ENCODE measurements at regions not wholly inside any gene's neighbourhood (a gene's known extent, or its start where the extent isn't known, plus 50 kb on each side); places are given as distances from the start of the nearest gene placed in this dataset.

DNA sequence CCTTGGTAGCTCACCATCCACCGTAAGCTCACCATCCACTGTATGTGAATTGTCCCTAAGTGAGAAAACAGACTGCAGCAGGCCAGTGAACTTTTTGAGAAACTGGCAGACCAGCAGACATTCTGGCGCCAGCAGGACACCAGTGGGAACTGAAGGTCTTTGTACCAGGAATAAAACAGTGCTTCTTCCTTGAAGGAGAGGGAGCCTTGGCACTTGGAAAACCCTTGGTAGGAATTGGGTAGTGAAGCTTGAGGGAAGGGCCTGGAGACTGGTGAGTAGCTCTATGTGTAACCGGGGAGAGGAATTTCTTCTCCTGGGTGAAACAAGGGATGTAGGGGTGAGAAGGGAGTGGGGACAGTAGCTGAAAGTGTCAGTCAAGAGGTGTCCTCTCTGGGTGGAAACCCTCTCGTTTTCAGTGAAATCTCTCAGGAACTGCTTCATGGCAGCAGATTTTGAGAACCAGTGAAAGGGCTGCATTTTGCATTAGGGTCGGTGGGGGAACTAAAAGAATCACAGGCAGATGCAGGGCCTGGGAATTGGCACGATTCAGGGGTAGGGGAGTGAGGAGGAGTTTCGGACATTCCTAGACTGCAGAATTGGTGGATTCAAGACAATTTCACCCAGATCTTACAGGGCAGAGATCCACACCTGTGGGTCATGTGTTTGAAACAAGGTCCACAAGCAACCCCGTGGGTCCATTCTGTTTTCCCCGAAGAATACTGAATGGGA lies 131.5 kb upstream of the DLX2 start:
- peak overlapping the region; percentile 57 for H3K4me3 ChIP-seq (ENCODE audit: low read length)
- H3K36me3 ChIP-seq (ENCODE audit: control insufficient read depth, low read depth, low read length), result no peaks in the 10 kb centered on the region
- peak overlapping the region; percentile 42 for H3K9ac ChIP-seq (ENCODE audit: low read length)
- peaks cover 41% of the 10 kb centered on the region for H3K4me1 ChIP-seq (ENCODE audit: control insufficient read depth, low read depth, low read length)
- no peak overlapping the region for H3K27ac ChIP-seq (ENCODE audit: low read length)
- H3K9me3 ChIP-seq (ENCODE audit: control insufficient read depth, low read depth, low read length), result no peaks in the 10 kb centered on the region
- H3K27me3 ChIP-seq (ENCODE audit: control insufficient read depth, insufficient read depth, low read length), result peaks cover 38% of the 10 kb centered on the region

DNA sequence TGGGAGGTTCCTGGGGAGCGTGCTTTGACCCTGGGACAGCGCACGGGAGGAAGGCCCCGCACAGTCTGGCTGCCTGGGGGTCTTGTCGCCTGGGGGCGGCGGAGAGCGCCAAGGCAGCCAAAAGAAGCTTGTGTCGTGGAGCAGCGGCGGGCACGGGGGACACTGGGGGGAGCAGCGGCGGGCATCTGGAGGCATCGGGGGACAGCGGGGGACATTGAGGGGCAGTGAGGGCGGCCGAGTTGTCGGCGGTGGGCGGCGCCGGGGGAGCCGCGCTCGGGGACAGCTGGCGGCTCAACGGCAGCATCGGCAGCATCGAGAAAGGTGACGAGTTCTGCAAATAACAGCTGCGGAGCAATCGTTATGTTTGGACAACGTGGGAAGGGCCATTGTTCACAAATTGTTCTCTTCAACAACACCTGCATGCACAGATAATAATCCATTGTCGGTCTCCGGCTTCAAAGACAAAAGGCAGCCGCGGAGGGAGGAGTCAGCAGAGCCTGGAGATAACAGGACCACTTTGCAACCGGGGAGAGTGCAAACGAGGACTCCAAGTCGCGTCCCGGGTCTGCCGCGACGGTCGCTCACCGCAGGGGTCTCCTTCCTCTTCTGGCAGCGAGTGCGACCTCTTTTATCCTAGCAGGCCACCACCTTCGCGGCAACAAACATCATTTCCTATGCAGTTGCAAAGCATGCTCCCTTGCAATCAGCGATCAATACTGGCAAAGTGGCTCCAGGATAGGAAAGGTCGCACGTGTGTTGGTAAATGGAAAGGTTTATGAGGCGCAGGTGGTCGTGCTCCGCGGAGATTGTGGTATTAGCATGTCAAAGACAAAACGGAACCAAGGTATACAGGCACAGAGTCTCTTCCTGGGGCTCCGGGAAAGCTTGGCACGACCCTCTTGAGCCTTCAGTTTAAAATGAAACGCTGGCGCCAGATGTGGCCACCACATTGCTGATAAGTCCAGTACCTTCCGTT lies 132.3 kb upstream of the DLX2 start:
- no peaks in the 10 kb centered on the region for H3K9me3 ChIP-seq (ENCODE audit: control insufficient read depth, low read depth, low read length)
- peak overlapping the region; percentile 42 for H3K9ac ChIP-seq (ENCODE audit: low read length)

DNA sequence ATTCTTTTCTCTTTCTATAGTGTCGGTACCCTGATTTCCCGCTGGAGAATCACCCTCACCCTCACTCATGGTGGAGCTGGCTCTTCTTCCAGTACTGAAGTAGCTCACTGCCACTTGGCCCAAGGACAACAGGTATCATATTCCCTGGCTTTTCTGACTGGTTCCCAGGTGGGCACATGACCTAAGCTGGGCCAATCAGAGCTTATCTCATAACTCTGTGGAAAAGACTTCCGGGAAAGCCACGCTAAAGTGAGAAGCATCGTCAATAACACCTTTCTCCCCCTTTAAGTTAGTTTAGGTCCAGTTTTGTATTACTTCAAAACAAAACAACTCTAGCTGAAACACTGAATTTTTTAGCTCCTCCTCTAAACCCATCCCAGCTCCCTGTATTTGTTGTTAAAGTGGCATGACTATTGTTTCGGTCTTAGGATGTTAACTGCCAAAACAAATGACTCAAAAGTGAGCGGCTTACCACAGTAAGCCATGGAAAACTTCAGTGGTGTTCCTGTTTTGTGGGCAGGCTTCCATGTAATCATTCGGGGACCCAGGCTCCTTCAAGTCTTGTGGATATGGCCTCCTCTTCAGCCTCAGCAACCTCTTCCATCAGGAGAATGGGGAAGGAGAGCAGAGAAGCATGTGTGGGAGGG lies 137.4 kb upstream of the DLX2 start:
- Histone ChIP-seq H3K36me3 (ENCODE audit: control insufficient read depth, low read depth, low read length) (no peaks in the 10 kb centered on the region), H3K27me3 (ENCODE audit: control insufficient read depth, insufficient read depth, low read length) (peaks cover 16% of the 10 kb centered on the region), H3K27ac (ENCODE audit: low read length) (no peak overlapping the region), H3K9me3 (ENCODE audit: control insufficient read depth, low read depth, low read length) (no peaks in the 10 kb centered on the region), H3K4me1 (ENCODE audit: control insufficient read depth, low read depth, low read length) (peaks cover 16% of the 10 kb centered on the region), H3K4me3 (ENCODE audit: low read length) (no peak overlapping the region), H3K9ac (ENCODE audit: low read length) (no peak overlapping the region)

More for the DNA sequence above, 132.3 kb upstream of the DLX2 start:
- H3K27me3 ChIP-seq (ENCODE audit: control insufficient read depth, insufficient read depth, low read length), result peaks cover 38% of the 10 kb centered on the region
- peak overlapping the region; percentile 57 for H3K4me3 ChIP-seq (ENCODE audit: low read length)
- no peaks in the 10 kb centered on the region for H3K36me3 ChIP-seq (ENCODE audit: control insufficient read depth, low read depth, low read length)
- no peak overlapping the region for H3K27ac ChIP-seq (ENCODE audit: low read length)
- peaks cover 41% of the 10 kb centered on the region for H3K4me1 ChIP-seq (ENCODE audit: control insufficient read depth, low read depth, low read length)

DNA sequence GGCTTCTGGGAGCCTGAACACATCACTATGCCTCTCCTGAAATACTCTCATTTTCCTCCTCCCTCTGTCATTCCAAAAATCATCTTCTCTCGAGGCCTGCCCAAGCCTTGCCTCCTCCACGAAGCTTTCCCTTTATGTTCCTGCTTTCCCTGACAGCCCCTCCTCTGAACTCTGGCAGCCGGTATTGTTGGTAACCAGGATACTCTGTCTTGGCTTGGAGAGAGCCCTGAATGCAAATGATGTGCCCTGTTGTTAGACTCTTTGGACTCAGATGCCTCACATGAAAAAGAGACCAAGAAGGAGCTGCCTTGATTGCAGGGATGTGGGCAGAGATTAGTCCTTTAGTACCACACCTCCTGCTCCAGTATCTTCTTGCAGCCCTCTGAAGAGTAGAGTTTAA lies 138.5 kb upstream of the DLX2 start:
- Histone ChIP-seq H3K27ac (ENCODE audit: low read length) (no peak overlapping the region), H3K9ac (ENCODE audit: low read length) (no peak overlapping the region), H3K4me3 (ENCODE audit: low read length) (no peak overlapping the region), H3K36me3 (ENCODE audit: control insufficient read depth, low read depth, low read length) (no peaks in the 10 kb centered on the region), H3K9me3 (ENCODE audit: control insufficient read depth, low read depth, low read length) (no peaks in the 10 kb centered on the region), H3K27me3 (ENCODE audit: control insufficient read depth, insufficient read depth, low read length) (peaks cover 4% of the 10 kb centered on the region), H3K4me1 (ENCODE audit: control insufficient read depth, low read depth, low read length) (peaks cover 8% of the 10 kb centered on the region)

DNA sequence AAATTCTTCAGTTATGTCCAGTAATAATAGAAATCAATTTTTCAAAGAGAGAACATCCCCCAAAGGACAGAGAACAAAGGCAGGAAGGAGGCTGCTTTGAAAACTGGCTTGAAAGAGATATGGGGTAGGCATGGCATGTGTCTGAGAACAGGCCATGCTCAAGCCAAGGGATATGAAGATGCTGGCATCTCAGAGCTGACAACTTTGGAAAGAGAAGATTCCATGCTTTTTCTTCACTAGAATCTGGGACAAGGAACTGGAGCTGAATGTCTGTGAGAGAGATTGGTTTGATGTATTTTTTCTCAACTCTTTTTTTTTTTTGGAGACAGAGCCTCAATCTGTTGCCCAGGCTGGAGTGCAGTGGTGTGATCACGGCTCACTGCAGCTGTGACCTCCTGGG lies 139.8 kb upstream of the DLX2 start:
- Histone ChIP-seq H3K9ac (ENCODE audit: low read length) (no peak overlapping the region), H3K4me1 (ENCODE audit: control insufficient read depth, low read depth, low read length) (peaks cover 10% of the 10 kb centered on the region), H3K27me3 (ENCODE audit: control insufficient read depth, insufficient read depth, low read length) (no peaks in the 10 kb centered on the region), H3K27ac (ENCODE audit: low read length) (no peak overlapping the region), H3K36me3 (ENCODE audit: control insufficient read depth, low read depth, low read length) (no peaks in the 10 kb centered on the region), H3K4me3 (ENCODE audit: low read length) (no peak overlapping the region), H3K9me3 (ENCODE audit: control insufficient read depth, low read depth, low read length) (no peaks in the 10 kb centered on the region)

DNA sequence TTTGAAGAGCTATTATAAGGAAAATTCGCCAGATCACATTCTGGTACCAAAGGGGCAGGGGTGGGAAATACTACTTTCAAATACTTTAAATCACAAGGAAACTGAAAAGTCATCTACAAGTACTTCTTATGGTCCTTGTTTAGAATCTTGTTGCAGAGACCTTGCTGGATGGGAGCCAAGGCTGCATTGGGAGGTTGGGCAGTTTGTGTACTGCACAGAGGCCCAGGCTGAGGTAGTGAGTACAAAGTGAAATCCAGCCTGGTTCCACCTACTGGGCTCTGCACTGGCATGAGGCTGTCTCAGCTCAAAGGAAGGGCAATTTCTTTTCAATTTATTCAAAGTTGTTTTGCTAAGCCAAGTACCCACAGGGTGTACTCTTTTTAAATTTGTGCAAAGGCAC lies 140.3 kb upstream of the DLX2 start:
- Histone ChIP-seq H3K4me3 (ENCODE audit: low read length) (no peak overlapping the region), H3K9me3 (ENCODE audit: control insufficient read depth, low read depth, low read length) (no peaks in the 10 kb centered on the region), H3K27ac (ENCODE audit: low read length) (no peak overlapping the region), H3K36me3 (ENCODE audit: control insufficient read depth, low read depth, low read length) (no peaks in the 10 kb centered on the region), H3K4me1 (ENCODE audit: control insufficient read depth, low read depth, low read length) (peaks cover 10% of the 10 kb centered on the region), H3K9ac (ENCODE audit: low read length) (no peak overlapping the region), H3K27me3 (ENCODE audit: control insufficient read depth, insufficient read depth, low read length) (no peaks in the 10 kb centered on the region)

DNA sequence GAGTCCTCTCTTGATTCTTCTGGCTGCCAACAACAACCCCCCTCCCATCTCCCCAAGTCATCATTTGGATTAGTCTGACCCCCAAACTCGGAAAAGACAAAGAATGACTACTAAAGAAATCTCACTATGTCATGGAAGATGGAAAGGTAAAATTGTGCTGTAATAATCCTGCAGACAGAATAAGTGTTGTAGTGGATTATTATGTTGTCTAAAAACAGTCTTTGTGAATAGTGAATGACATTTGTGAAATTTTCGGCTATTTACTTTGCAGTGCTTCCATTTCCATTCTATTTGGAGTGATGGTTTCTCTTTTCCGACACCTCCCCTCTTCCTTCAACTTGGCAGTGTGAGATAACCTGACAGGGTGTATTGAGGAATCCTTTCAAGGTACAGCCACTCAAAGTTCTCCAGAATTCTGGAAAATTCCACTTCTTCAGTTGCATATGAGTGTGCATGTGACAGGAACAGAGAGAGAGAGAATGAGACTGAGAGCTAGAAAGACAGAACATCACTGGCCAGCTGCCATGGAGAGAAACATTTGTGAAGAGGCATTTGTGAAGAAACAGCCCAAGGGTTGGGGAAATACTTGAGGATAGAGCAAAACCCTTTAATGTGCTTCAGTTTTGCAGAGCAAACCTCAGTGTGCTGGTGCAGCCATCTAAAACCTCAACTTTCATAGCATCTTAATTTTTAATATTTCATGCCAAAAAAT lies 141.9 kb upstream of the DLX2 start:
- Histone ChIP-seq H3K9ac (ENCODE audit: low read length) (no peak overlapping the region), H3K36me3 (ENCODE audit: control insufficient read depth, low read depth, low read length) (no peaks in the 10 kb centered on the region), H3K4me3 (ENCODE audit: low read length) (no peak overlapping the region), H3K27ac (ENCODE audit: low read length) (no peak overlapping the region), H3K9me3 (ENCODE audit: control insufficient read depth, low read depth, low read length) (no peaks in the 10 kb centered on the region), H3K4me1 (ENCODE audit: control insufficient read depth, low read depth, low read length) (peaks cover 15% of the 10 kb centered on the region), H3K27me3 (ENCODE audit: control insufficient read depth, insufficient read depth, low read length) (no peaks in the 10 kb centered on the region)

DNA sequence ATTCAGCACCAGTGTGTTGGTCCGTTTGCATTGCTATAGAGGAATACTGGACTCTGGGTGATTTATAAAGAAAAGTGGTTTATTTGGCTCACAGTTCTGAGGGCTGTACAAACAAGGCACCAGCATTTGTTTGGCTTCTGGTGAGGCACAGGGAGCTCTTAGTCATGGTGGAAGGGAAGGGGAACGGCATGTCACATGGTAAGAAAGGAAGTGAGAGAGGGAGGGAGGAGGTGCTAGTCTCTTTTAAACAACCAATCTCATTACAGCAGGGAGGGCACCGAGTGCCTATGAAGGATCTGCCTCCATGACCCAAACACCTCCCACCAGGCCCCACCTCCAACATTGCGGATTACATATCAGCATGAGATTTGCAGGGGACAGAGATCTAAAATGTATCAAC lies 143.9 kb upstream of the DLX2 start:
- Histone ChIP-seq H3K9me3 (ENCODE audit: control insufficient read depth, low read depth, low read length) (no peaks in the 10 kb centered on the region), H3K4me3 (ENCODE audit: low read length) (no peak overlapping the region), H3K9ac (ENCODE audit: low read length) (no peak overlapping the region), H3K27me3 (ENCODE audit: control insufficient read depth, insufficient read depth, low read length) (no peaks in the 10 kb centered on the region), H3K4me1 (ENCODE audit: control insufficient read depth, low read depth, low read length) (peaks cover 21% of the 10 kb centered on the region), H3K36me3 (ENCODE audit: control insufficient read depth, low read depth, low read length) (no peaks in the 10 kb centered on the region), H3K27ac (ENCODE audit: low read length) (no peak overlapping the region)

DNA sequence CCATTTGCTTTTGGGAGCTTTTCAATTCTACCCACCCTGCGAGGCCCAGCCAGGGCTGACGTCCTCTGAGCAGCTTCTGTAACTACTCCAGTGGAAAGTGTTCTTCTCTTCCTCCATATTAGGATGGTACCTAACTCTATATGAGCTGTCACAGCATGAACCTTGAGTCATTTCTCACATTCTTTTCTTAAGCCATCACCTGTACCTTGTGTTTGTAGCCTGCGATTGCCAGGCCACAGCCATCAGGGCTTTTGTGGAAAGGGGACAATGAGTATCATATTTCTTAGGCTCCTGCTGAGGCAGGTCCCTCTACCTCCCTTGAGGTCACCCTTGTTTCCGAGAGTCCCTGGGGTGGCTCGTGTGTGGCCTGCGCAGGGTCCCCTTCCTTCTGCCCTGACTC lies 144.5 kb upstream of the DLX2 start:
- Histone ChIP-seq H3K9ac (ENCODE audit: low read length) (no peak overlapping the region), H3K9me3 (ENCODE audit: control insufficient read depth, low read depth, low read length) (no peaks in the 10 kb centered on the region), H3K36me3 (ENCODE audit: control insufficient read depth, low read depth, low read length) (no peaks in the 10 kb centered on the region), H3K27me3 (ENCODE audit: control insufficient read depth, insufficient read depth, low read length) (no peaks in the 10 kb centered on the region), H3K4me1 (ENCODE audit: control insufficient read depth, low read depth, low read length) (peaks cover 25% of the 10 kb centered on the region), H3K4me3 (ENCODE audit: low read length) (no peak overlapping the region), H3K27ac (ENCODE audit: low read length) (no peak overlapping the region)

DNA sequence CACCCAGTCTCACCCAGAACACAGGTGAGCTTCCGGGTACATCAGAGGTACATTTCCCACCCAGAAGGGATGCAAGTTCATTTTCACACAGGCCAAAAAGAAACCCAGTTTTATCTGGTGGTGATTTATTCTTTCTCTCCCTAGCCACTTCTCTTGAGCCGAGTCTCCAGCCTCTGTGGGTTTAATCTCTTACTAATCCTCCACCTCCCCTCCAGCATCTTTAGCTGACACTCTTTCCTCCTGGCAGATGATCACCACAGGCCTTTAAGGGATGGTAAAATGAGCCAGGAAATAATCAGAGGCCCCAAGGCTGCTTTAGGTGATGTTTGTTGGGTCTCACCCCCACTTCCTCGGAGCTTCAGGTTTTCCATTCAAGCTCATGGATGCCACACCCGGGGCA lies 145.7 kb upstream of the DLX2 start:
- Histone ChIP-seq H3K9ac (ENCODE audit: low read length) (no peak overlapping the region), H3K27me3 (ENCODE audit: control insufficient read depth, insufficient read depth, low read length) (no peaks in the 10 kb centered on the region), H3K4me1 (ENCODE audit: control insufficient read depth, low read depth, low read length) (peaks cover 25% of the 10 kb centered on the region), H3K4me3 (ENCODE audit: low read length) (no peak overlapping the region), H3K9me3 (ENCODE audit: control insufficient read depth, low read depth, low read length) (no peaks in the 10 kb centered on the region), H3K36me3 (ENCODE audit: control insufficient read depth, low read depth, low read length) (no peaks in the 10 kb centered on the region), H3K27ac (ENCODE audit: low read length) (no peak overlapping the region)

DNA sequence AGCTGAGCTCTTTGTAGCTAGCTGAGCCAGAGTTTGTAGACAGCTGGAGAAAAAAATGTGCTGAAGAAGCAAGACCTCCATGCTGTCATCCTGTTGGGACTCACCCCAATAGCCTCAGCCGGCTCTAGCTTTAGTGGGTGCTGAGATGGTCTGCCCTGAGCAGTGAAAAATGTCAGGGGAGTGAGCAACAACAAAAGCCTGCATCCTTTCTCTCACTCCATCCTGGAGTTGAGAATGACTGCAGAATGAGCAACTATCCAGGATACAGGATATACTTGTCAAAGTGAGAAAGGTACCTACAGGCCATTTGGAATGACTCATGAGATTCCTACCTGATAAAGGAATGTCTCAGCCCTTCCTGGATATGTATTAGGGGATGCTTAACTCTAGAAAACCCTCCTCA lies 146.1 kb upstream of the DLX2 start:
- Histone ChIP-seq H3K27me3 (ENCODE audit: control insufficient read depth, insufficient read depth, low read length) (no peaks in the 10 kb centered on the region), H3K36me3 (ENCODE audit: control insufficient read depth, low read depth, low read length) (no peaks in the 10 kb centered on the region), H3K9ac (ENCODE audit: low read length) (no peak overlapping the region), H3K27ac (ENCODE audit: low read length) (no peak overlapping the region), H3K4me3 (ENCODE audit: low read length) (no peak overlapping the region), H3K4me1 (ENCODE audit: control insufficient read depth, low read depth, low read length) (peaks cover 25% of the 10 kb centered on the region), H3K9me3 (ENCODE audit: control insufficient read depth, low read depth, low read length) (no peaks in the 10 kb centered on the region)

All from iPS-18a (cell line).